ENCODE measurements at regions not wholly inside any gene's neighbourhood (a gene's known extent, or its start where the extent isn't known, plus 50 kb on each side); places are given as distances from the start of the nearest gene placed in this dataset.
A peak's percentile ranks its signal among the peaks of the same experiment; 100 is the strongest.

DNA sequence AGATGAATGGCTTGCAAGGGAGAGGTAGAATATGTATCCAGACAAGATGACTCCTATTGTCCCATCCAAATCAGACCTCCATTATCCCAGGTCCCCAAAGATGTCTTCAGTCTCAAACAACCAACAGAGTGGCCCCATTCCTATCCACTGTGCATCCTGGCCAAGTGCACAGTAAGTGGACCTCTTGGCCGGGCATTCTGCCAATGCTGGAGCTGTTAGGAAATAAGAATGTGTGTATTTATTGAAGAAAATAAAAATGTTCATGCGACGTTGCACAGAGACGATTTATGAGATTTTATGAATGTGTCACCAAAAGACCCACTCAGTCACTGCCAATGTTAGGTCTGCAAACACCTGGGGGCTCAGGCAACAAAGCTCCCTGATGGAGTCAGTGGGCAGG, 196.0 kb downstream of the MAFB start:
- no peak for DNase-seq (ENCODE audit: low spot score)

DNA sequence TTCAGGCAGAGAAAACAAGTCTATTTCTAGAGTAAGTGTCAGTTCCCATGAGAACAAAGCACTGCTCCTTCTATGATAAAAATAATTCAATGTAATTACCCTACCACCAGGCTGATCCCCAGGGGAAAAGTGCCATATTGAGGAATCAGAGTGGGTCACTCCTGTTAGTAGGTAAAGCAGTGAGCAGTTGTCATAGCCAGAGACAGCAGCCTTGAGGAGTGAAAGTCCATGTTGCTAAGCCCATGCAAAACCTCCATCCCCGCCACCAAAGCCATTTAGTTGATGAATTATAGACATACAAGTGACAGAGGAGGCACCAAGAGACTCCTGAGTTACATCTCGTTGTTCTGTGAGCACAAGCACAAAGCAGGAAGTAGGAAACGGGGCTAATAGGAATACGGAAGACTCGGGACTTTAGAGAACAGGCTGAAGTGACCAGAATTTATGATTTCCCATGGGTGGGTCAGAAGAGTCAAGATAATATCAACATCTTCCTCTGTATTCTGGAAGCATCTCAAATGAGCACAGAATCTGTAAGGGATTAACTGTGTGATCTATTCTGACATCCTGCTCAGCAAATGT, 197.9 kb downstream of the MAFB start:
- DNase-seq (ENCODE audit: low spot score): no peak

DNA sequence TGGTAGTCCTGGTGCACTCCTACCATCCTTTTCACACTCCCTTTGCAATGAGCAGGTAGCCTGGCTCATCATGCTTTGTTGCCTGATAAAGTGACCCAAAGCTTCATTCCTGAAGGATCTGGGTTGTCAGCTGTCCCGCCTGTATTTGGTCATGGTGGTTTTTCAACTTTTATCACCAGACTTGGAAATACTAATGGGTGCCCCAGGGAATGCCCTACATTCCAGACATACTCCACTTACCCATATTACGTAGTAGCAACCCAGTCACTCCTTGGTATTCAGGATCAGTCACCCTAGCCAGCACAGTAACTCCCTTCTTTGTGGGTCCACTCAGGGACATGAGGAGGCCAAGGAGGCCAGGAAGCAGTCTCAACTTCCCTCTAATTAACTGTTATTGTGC, 199.2 kb downstream of the MAFB start:
- DNase-seq (ENCODE audit: low spot score): no peak

DNA sequence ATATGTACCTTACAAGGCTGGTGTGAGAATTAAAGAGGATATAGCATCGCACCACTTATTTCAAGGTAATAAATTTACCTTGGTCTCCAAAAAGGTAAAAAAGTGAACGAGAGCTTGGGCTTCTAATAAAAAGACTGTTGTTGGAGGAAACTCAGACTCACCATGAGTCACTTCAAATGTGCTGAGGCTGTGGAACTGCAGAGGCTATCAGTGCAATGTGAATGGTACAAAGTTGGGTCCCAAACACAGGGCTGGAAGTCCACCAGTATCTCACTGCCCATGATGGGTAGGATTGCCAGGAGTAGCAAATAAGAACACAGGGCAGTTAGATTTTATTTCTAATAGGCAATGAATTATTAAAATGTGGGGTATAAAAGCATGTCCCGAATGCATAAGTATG, 200.6 kb downstream of the MAFB start:
- DNase-seq (ENCODE audit: low spot score): no peak

DNA sequence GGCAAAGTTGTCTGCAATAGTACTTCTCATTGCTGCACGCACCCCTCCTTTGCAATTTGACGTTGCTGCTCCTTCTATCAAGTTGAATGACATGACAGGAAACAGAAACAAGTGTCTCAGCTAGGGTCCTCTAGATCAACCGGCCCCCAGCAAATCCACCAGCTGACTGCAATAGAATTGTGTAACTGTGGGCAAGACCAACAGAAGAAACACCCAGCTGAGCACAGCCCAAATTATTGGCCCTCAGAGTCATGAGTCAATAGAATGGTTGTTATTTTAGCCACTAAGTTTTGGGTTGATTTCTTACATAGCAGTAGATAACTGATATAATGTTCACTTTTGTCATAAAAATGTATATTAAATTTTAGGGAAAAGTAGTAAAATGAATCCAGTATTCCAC, 202.7 kb downstream of the MAFB start:
- DNase-seq (ENCODE audit: low spot score): no peak

DNA sequence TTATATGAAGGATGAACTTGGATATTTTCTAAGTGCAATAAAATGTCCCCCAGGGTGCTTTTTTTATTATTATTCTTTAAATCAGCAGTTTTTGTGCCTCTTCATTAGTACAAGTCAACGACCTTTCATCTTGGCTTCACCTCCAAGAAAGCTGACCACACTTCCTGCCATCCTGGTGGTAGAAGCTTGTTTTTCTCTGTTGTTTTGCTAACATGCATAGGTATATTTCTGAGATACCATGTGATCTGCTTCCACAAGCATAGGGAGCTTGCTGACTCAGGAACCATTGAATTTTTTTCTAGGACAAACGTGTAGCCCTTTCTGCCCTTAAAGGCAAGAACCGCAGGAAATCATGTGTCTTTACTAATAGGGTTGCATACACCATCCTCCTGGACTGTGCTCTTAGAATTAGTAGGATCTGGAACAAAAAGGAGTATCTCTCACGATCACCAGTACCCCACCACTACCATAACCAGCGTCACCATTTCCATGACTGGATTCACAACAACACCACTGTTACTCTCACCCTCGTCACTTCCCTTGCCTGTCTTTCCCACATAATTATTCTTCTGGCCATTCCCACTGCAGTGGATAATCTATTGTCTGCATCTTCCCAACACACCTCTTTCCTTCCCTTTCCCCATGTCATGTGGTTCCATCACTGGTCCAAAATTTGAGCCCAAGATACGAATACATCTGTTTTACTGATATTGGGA, 207.1 kb downstream of the MAFB start:
- no peak for DNase-seq (ENCODE audit: low spot score)

DNA sequence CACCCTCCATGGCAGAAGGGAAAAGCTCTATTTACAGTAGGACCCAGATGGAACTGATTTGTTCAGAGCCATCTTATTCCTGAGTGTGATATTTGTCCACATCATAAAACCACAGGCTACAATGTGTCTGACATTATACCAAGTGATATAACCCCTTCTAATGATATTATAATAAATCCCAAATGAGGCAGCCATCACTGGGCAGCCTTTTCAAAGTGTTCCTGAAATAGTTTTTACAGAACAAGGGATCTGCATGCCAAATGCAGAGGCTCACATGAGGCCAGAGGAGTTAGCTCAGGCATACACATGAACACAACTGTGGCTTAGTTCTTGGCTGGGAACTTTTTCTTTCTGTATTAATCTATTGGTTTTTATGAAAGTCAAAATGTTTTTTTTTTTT, 207.7 kb downstream of the MAFB start:
- DNase-seq (ENCODE audit: low spot score): no peak

DNA sequence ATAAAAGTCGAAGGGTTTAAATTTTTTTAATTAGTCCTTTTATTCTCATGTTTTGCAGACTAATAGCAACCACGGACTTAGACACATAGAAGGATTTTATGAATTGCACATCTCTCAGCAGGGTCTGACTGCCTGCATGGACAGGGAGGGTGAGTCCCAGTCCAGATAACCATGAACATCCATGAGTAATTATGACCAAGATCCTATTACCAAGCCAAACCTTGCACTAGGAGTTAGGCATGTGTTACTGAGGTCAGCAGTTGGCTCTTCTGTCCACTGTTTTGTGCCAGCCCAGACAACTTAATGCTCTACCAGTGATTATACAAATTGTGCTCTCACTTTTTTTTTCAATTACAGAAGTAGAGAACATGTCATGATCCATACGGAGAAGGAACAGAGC, 211.2 kb downstream of the MAFB start:
- no peak for DNase-seq (ENCODE audit: low spot score)

DNA sequence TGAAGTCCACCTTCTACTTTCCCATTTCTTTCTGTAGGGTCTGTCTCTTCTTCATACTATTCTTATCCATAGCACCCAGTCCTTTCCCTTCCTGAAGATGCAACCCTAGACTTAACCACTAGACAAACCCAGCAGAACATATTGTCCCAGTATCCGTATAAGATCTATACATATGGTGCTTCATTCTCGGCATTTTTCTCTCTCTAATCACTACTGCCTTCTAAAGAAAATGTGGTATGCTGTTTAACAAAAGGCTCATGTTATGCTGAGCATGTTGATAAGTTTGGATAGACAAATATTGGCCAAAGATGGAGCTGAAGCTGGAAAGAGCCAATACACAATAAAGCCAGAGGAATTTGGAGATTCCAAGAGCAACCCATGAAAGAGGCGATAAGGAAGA, 212.6 kb downstream of the MAFB start:
- no peak for DNase-seq (ENCODE audit: low spot score)

DNA sequence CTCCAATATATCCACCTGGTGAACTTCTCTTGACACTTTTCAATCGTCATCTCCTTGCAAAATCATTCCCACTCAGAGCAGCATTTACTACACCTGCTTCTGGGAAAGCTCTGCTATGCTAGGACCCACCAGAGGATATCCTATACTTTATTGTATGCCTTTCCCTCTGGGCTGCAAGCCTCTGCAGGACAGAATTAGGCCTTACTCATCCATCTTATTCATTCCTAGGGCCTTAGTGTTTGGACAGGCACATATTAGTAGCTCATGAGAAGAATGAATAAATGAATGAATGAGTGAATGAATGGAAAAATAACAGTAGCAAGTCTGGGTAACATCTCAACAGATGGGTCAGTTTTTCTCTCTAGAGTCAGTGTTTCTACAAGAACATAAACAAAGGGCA, 216.1 kb downstream of the MAFB start:
- DNase-seq (ENCODE audit: low spot score): no peak

DNA sequence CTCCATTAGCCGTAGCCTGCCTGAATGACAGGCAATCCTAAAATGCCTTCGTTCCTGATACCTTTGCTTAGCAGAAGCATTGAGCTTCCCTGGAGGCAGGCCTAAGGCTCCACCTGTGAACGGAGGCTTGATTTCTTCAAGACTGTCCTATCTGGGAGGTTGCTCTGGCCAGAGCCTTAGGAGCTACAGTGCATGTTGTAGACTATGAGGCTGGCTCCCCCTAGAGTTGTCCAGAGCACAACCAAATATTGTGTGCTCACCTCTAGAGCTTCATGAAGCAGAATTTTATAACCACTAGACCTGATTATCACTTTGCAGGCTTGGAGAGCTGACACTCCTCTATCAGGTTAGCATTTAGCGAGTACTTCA, 217.8 kb downstream of the MAFB start:
- peak; percentile 9 for DNase-seq (ENCODE audit: low spot score)

DNA sequence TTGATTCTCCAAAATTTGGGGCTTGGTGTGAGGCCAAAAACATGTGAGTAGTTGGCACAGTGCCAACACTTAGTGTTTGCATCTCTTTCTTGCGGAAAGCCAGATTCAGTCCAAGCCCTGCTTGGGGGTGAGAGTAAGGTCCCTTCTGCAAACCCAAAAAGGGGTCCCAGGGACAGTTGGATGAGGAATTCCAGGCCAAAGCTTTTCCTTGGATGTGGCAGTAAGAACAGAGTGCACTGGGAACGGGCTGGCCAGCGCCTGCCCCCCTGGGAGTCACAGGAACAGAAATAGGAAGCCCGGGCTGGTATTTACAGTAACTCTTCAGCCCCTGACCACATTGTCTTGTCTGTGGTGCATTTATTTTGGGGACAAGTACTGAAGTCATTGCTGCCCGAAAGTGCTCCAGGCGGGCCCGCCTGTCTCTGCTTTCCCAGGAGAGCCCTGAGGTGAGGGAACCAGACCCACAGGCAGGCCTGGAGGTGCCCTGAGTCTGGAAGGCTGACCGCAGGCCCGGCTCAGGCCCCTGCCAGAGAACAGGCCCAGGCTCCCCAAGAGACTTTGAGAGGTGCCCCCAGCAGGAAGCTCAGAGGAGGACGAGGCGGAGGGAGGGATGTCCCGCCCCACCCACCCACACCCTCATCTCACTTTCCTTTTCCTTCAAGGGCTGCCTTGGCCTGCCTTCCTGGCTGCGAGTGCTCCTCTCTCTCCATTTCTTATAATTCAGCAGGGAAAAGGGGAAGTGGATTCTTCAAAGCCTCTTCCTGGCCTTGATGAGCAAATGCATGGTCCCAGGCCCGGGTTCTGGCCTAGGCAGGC, 218.4 kb downstream of the MAFB start:
- no peak for DNase-seq (ENCODE audit: low spot score)

DNA sequence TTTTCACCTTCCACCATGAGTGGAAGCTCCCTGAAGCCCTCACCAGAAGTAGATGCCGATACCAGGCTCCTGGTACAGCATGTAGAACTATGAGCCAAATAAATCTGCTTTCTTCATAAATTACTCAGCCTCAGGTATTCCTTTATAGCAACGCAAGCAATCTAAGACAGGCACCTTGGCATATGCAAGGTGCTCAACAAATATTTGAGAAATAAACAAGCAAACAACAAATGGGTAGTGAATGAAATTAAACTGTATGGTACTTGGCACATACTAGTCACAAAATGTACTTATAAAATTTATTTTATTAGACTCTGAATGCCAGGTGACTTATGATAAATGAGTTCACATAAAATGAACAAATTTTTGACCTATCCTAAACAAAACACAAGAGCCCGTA, 220.3 kb downstream of the MAFB start:
- no peak for DNase-seq (ENCODE audit: low spot score)

DNA sequence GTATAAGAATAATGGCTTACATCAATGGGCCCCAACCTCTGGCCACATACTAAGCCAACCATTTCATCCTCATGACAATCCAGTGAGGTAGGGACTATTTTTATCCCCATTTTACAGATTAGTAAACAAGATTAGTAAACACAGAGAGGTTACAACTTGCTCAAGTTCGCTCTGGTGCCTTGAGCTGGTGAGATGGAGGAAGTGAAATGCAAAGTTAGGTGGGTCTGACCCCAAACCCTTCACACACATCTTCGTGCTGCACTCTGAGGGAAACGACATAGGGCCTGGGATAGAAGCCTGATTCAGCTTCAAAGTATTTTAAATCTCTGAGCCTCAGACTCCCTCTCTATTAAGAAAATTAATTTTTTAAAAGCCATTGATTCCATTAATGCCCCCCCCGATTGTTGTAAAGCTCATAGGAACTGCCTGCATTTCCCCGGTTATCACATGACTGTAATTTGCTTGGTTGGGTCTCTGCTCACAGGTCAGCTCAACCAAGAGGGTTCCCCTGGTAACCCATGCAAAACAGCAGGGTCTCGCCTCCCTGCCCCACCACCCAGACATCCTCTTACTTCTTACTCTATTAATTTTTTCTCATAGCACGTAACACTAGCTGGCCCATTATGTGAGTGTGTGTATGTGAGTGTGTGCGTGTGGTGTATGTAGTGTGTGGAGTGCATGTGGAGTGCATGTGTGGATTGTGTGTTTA, 221.2 kb downstream of the MAFB start:
- no peak for DNase-seq (ENCODE audit: low spot score)

DNA sequence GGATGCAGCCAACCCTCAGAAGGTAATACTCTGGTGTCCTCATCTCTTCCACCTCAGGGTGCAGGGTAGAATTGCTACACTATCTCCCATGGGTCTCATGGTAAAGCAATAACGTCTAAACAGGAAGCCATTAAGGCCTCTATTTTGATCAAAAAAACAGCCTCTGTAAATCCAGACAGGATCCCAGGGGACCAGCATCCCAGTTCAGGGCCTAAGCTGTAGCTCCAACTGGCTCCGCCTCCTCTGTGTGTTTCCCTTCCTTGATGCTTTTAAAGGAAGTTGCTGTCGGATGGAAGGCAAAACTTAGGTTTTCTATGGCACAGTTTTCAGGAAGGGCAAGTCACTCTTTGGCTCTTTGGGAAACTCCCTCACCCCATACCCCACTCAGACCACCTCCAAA, 222.0 kb downstream of the MAFB start:
- DNase-seq (ENCODE audit: low spot score): no peak

DNA sequence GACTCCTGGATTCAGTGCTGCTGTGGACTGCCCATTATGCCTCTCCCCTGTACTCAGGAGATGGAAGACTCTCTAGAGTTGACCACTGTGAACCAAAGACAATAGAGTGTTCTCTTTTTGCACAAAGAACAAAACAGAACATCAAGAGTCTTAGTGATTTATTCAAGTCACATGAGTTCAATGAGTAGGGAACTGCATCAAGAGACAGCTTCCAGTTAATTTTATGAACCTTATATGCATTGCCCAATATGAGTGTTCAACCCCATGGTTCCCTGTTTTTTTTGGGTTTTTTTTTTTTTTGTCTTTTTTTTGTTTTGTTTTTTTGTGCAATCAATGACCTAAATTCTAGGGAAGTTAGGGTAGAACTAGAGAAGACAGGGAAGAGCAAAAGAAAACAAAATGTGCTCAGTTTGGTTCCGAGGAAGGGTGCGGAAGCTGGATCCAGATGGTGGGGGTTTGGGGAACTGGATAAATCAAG, 224.3 kb downstream of the MAFB start:
- no peak for DNase-seq (ENCODE audit: low spot score)

DNA sequence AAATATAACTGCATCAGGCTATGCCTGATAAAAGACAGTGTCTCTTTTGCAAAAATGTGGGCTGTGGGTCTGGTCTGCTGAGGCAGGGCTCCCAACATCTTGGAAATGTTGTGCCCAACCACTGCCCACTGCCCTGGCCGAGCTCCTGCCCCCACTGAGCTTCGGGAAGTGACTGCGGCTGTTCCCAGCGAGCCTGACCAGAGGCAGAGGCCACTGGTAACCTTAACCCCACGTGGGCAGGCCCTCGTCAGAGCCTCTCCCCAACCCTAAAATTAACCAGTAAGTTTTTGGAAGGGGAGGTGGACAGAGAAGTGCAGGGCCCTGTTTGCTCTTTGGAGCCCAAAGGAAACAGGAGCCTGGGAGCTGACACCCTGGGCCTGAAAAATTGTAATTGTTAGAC, 225.9 kb downstream of the MAFB start:
- no peak for DNase-seq (ENCODE audit: low spot score)

DNA sequence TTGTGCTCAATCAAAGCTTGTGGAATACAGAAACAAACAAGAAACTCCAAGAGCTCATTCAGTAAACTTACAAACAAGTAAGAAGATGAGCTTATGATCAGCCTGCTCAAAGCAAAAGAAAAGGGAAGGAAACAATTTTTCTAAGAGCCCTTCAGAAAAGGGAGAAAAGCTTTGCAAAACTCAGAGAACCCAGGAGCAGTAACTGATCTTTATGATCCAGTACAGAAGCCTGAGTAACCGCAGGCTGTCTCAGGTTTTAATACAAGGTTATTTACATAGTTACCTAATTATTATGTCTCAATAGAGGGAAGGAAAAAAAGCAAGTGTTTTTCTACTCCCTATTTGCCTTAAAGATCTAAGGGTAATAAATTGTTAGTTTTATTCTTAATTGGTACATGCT, 226.5 kb downstream of the MAFB start:
- no peak for DNase-seq (ENCODE audit: low spot score)

DNA sequence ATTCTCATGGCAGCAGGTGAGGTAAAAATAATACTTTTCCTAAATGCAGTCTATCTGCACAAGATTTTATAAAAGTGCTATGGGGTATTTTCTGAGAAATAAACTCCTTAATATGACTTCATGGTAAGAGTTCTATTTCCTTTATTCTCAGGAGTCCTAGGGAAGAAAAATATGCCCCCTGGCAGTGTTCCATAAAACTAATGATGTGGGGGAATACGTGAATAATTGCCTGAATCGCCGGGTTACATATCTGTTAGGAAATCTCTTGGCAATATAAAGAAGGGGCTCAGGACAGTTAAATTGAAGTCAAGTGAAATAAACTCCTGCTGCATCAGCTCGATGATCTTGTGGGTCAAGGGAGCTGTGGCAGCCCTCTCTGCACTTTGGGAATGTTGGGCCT, 229.7 kb downstream of the MAFB start:
- DNase-seq (ENCODE audit: low spot score): no peak

DNA sequence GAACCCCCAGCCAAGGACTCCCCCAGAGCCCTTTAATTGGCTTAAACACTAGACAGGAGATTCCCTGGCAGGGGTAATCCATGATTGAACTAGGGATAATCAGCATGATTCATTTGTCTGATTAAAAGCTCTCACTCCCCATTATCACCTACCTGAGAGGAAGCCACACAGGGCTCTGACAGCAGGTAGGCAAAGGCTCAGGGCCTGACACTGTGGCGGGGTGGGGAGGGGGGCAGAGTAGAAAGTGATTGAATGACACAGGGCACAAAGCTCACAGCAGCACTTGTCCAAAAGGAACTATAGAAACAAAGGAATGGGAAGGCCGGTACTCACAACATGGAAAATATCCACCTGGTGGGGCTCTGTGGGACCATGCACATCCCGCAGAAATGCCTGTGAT, 231.6 kb downstream of the MAFB start:
- DNase-seq (ENCODE audit: low spot score): no peak

DNA sequence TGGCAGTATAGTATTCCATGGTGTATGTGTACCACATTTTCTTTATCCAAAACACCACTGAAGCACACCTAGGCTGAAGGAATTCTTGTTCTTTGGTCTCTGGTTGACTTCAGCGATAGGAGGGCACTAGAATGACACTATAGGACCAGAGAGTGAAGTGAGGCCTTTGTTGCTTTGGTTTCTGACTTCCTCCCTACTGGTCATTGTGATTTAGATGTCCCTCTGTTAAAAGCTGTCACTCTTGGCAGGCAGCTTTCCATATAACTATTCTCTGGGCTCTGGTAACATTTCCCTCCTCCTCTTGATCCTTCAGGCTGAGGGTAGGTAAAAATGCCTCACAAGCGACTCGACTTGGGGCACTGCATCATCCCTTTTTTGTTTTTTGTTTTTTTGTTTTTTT, 236.3 kb downstream of the MAFB start:
- DNase-seq (ENCODE audit: low spot score): no peak

DNA sequence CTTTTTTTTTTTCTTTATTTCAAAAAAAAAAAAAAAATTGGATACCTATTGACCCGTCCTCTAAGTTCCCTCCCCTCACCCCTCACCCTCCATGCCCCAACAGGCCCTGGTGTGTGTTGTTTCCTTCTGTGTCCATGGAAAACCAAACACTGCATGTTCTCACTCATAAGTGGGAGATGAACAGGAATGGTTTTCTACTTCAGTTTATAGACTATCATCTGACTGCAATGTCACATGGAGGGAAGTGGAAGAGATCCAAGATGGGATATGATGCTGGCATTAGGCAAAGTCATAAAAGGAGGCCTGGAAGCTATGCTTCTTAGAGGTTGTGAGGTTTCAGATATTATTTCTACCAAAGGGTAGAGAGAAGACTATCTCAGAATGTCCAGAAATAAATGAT, 237.5 kb downstream of the MAFB start:
- DNase-seq (ENCODE audit: low spot score): no peak

All from hepatic stellate cell (primary cell).